GM19035 (cell line): ENCODE measurements at regions not wholly inside any gene's neighbourhood (a gene's known extent, or its start where the extent isn't known, plus 50 kb on each side); places are given as distances from the start of the nearest gene placed in this dataset.
"Not testable (repeated sequence)": the region's sequence is repeated elsewhere in the genome, so short reads cannot be mapped to it uniquely, and the experiment has no call there.

Experiments
- ATAC-seq: cut with Tn5 transposase; IDR thresholded peaks from one replicate; pipeline ENCODE4 v1.9.1; 2021; ENCODE audit not compliant: unreplicated experiment

DNA sequence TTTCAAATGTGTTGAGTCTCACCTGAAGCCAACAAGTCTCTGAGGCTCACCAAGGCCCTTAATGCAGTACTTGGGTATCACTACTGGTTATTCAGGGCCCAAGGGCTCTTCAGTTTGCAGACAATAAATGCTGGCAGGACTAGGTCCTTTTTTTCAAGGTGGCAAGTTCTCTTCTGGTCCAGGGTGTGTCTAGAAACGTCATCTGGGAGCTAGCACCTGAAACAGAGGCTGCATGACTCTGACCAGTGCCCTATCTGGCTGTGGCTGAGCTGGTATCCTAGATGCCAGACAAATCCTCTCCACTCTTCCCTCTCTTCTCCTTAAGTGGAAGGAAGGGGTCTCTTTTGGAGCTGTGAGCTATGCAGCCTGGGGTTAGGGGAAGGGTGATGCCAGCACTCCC is 276.8 kb downstream of the PYDC2 start:
- no peak for ATAC-seq

GRCh38 chr3:191740712-191741111 is 279.7 kb downstream of the PYDC2 start:
- no peak for ATAC-seq

DNA sequence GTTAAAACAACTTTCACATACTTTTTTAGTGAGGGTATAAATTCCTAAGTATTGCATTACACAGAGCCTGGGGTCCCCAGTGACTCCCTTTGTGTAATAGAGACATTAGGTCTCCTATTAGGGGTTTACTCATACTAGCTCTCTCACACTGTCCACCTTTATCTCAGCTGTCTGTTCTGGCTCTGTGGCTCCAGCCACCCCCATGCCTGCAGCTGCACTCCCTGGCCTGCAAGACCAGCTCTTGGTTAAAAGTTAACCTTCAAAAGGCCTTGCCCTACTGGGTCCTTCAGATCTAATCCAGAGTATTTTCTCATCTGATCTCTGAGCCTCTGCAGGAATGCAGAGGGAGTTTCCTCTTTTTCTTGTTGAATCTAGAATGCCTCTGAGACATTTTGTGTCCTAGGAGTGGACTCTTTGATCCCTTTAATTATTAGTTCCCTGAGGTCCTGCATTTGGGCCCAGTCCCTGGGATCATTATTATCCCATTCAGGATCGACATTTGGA is 280.9 kb downstream of the PYDC2 start:
- not testable (repeated sequence) for ATAC-seq

GRCh38 chr3:191743283-191743682 is 282.3 kb downstream of the PYDC2 start:
- ATAC-seq = no peak

DNA sequence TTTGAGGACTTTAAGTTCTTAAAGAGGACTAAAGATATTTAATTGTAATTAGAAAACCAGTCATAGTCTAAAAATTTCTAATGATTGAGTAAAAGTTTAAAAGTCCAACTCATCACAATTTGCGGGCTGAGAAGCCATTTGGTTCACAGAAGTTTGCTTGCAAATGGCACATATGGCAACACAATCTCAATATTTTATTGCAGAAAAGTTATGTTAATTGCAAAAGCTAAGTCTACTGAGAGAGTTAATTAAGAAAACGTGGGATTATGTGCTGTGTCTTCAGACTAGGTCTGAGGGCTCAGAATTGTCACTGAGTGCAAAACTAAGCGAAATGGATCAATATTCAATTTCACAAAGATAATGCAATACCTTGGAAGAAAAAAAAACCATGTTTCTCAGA is 289.7 kb downstream of the PYDC2 start:
- no peak for ATAC-seq

DNA sequence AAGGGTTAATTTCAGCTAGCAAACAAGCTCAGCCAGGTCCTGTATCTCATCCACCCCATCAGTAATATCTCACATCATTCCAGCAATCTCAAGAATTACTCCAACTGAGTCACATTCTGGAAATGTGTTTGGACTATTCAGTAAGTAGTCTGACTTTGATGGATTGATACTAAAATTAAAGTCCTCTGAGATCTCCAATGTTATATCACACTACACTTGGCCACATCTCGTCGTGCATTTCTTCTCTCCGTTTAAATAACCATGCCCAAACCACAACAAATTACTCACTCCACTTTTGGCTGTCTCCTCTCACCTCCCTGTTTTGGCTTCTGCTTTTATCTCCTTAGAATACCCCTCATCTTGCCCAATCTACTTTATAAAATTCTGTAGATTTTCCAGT is 292.2 kb downstream of the PYDC2 start:
- no peak for ATAC-seq

- no peak for ATAC-seq
Measured at GRCh38 chr3:191761906-191762305, 300.9 kb downstream of the PYDC2 start.

DNA sequence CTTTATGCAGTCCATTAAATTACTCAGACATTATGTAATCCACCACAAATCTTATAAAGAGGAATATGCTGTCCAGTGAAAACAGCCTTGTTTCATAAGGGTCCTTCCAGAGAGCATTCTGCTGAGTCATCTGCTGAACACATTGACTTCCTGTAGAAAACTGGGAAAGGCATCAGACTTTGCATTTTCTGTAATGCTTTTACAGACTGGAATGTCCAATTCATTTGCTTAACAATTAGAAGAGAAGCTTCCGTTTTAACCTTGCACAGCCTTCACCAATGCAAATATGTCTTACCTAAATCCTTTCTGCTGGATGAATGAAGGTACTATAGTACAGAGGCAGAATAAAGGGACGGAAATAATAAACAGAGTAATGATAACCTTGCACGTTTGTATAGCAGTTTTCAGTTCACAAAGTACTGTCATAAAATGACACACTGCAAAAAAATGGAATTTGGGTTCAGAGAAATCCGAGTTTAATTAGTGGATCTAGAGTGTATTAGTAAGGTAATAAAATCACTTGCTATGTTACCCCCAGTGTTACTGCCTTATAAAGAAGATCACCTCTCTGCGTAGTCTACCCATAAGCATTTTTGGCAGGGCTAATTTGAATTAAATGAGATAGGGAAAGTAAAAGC is 301.5 kb downstream of the PYDC2 start:
- no peak for ATAC-seq

GRCh38 chr3:191768421-191768820 is 307.5 kb downstream of the PYDC2 start:
- no peak for ATAC-seq

DNA sequence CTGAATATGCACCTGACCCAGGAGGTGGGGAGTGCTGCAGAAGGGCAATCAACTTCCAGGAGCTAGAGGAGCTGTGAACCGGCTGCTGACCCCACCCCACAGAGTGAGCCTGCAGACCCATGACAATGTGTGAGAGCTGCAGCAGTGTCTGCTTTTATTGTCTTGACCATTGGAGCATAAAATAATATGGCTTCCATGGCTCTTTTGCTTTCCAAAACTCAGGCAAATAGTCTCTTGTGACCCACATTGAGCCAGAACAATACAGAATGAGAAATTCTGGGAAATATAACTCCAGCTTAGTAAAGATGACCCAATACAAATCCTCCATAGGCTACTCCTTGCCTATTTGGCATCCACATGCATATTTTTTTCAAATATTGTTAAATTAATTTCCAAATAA is 309.6 kb downstream of the PYDC2 start:
- ATAC-seq = no peak

DNA sequence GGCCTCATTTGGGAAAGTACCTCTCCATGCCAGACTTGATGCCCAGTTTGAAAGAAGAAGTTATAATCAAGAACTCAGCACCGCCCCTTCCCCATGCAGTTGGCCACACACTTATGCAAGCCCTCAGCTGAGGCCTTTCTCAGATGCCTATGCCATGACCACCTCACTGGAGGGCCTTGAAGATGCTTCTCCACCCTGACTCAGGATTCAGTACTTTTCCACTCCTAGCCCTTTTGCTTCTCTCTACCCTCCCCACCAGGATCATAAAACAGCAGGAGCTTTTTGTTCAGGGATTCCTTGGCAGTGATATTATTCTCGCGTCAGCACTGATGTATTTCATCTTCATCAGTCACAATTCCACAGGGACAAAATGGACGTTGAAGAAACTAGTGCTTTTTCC is 313.5 kb downstream of the PYDC2 start:
- ATAC-seq = no peak

GRCh38 chr3:191775451-191776233 is 314.7 kb downstream of the PYDC2 start:
- ATAC-seq = no peak

- ATAC-seq = no peak
Measured at GRCh38 chr3:191781044-191781443, 320.1 kb downstream of the PYDC2 start.

GRCh38 chr3:191783024-191783423 is 322.1 kb downstream of the PYDC2 start:
- ATAC-seq = no peak

- no peak for ATAC-seq
Measured at GRCh38 chr3:191790934-191791333, 330.0 kb downstream of the PYDC2 start.

DNA sequence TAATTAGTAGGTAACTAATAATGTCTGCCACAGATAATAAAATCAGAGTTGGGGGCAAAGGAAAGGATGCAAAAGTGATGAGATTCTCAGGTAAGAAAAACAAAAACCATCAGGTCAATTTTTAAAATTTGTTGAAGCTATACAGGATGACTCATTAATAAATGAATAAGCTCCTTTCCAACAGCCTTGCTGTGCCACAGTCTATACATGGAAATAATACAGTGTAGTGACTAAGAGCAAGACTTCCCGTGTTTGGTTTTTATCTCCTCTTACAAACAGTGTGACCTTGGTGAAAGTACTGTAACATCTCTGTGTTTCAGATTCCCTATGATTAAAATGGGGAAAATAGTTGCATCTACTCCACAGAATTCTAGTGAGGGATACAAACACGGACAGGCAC is 331.6 kb downstream of the PYDC2 start:
- no peak for ATAC-seq

DNA sequence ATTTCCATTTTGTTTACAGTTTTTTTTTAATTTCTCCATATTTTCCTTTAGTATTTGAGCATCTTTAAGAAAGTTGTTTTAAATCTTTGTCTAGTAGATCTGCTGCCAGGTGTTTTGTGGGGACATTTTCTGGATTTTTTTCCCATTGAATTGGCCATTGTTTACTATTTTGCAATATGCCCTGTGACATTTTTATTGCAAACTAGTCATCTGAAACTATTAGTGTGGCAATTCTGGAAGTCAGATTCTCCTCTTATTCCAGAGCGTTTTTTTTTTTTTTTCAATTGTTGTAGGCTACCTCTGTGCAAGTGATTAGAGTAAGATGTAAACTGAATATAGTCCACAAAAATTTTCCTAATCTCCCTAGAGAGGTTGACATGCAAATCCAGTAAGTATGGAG is 334.2 kb downstream of the PYDC2 start:
- no peak for ATAC-seq

- ATAC-seq = no peak
Measured at GRCh38 chr3:191797271-191797670, 336.3 kb downstream of the PYDC2 start.

DNA sequence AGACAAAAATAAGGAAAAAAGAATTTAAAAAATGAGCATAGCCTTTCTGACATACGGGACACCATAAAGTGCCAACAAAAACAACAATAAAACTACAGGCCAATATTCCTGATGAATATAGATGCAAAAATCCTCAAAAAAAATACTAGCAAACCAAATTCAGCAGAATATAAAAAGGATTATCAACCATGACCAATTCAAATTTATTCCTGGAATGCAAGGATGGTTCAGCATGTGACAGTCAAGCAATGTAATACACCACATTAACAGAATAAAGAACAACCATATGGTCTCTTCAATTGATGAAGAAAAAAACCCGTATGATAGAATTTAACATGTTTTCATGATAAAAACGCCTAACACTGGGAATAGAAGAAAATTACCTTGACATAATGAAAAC is 341.7 kb downstream of the PYDC2 start:
- no peak for ATAC-seq

DNA sequence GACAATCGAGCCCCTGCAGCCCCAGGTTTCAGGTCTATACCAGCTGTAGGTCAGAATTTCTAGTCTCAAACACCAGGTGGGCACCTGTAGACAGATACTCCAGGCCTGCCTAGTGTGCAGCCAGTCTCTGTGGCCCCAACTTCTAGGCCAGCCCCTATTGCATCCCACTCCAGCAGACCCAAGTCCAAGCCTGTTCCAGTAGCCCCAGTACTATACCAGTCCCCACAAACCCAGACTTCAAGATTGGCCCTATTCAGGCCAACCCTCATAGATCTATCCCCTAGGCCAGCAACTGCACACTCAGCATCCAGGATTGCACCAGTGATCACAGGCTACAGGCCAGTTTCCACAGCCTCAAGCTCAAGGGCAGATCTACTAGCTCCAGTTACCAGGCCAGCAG is 344.0 kb downstream of the PYDC2 start:
- no peak for ATAC-seq

- ATAC-seq = no peak
Measured at GRCh38 chr3:191808073-191808472, 347.1 kb downstream of the PYDC2 start.

DNA sequence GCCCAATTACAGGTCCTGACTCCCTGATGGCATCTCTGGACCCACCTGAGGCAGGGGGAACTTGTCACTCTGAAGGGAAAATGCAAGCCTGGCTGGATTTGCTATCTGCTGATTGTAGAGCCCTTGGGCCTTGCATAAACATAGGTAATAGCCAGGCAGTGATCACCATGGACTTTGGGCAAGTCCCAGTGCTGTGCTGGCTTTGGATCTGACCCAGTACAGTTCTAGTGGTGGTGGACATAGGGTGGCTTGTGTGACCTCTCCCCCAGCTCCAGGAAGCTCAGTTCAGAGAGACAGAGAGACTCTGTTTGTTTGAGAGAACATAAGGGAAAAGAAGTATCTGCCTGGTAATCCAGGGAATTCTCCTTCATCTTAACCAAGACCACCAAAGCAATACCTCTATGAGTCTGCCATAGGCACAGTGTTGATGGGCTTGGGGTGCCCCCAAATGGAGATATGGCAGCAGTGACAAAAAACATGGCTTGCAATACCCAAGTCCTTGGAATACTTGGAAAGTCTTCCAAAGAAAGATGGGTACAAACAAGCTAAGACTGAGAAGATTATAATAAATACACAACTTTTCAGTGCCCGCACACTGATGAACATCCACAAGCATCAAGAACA is 348.5 kb downstream of the PYDC2 start:
- no peak for ATAC-seq
